ENCODE measurements at regions not wholly inside any gene's neighbourhood (a gene's known extent, or its start where the extent isn't known, plus 50 kb on each side); places are given as distances from the start of the nearest gene placed in this dataset.
"Not testable (repeated sequence)": the region's sequence is repeated elsewhere in the genome, so short reads cannot be mapped to it uniquely, and the experiment has no call there.

GRCh38 chr7:66523409-66523808 is 105.3 kb upstream of the KCTD7 start:
- ATAC-seq, result no peak
- intact Hi-C loops (cut with DNase I), result no loop called here
- DNase-seq (ENCODE audit: missing footprints), result peak; percentile 6

- DNase-seq (ENCODE audit: missing footprints) (no peak), ATAC-seq (no peak)
- intact Hi-C loops (cut with DNase I), result no loop called here
Measured at GRCh38 chr7:66524738-66525137, 103.9 kb upstream of the KCTD7 start.

- intact Hi-C loops (cut with DNase I); ATAC-seq; DNase-seq (ENCODE audit: missing footprints): not testable (repeated sequence)
Measured at GRCh38 chr7:66526782-66527181, 101.9 kb upstream of the KCTD7 start.

- ATAC-seq, result no peak
- intact Hi-C loops (cut with DNase I), result no loop called here
- no peak for DNase-seq (ENCODE audit: missing footprints)
Measured at GRCh38 chr7:66528652-66529051, 100.0 kb upstream of the KCTD7 start.

GRCh38 chr7:66529883-66530610 is 98.6 kb upstream of the KCTD7 start:
- intact Hi-C loops (cut with DNase I), result no loop called here
- DNase-seq (ENCODE audit: missing footprints) (no peak), ATAC-seq (no peak)

- ATAC-seq (no peak), DNase-seq (ENCODE audit: missing footprints) (no peak)
- intact Hi-C loops (cut with DNase I), result no loop called here
Measured at GRCh38 chr7:66535414-66536329, 93.0 kb upstream of the KCTD7 start.

- ATAC-seq (no peak), DNase-seq (ENCODE audit: missing footprints) (no peak)
- intact Hi-C loops (cut with DNase I), result no loop called here
Measured at GRCh38 chr7:66537380-66537779, 91.3 kb upstream of the KCTD7 start.

- ATAC-seq, result no peak
- intact Hi-C loops (cut with DNase I), result no loop called here
Measured at GRCh38 chr7:66537876-66538275, 90.8 kb upstream of the KCTD7 start.

GRCh38 chr7:66539264-66539623 is 89.4 kb upstream of the KCTD7 start:
- intact Hi-C loops (cut with DNase I), result no loop called here
- no peak for DNase-seq (ENCODE audit: missing footprints)
- no peak for ATAC-seq

More at GRCh38 chr7:66537876-66538275, 90.8 kb upstream of the KCTD7 start:
- DNase-seq (ENCODE audit: missing footprints), result no peak

- ATAC-seq, result peak; percentile 50
- intact Hi-C loops (cut with DNase I), result no loop called here
Measured at GRCh38 chr7:66539902-66540375, 88.7 kb upstream of the KCTD7 start.

GRCh38 chr7:66542049-66542448 is 86.6 kb upstream of the KCTD7 start:
- intact Hi-C loops (cut with DNase I), result no loop called here
- DNase-seq (ENCODE audit: missing footprints) (no peak), ATAC-seq (no peak)

More at GRCh38 chr7:66539902-66540375, 88.7 kb upstream of the KCTD7 start:
- DNase-seq (ENCODE audit: missing footprints), result no peak

- ATAC-seq, result no peak
- intact Hi-C loops (cut with DNase I), result no loop called here
- no peak for DNase-seq (ENCODE audit: missing footprints)
Measured at GRCh38 chr7:66542528-66543269, 86.0 kb upstream of the KCTD7 start.

GRCh38 chr7:66549466-66549865 is 79.2 kb upstream of the KCTD7 start:
- no peak for DNase-seq (ENCODE audit: missing footprints)
- intact Hi-C loops (cut with DNase I), result no loop called here
- no peak for ATAC-seq

- intact Hi-C loops (cut with DNase I), result no loop called here
- ATAC-seq (no peak), DNase-seq (ENCODE audit: missing footprints) (no peak)
Measured at GRCh38 chr7:66553001-66553400, 75.7 kb upstream of the KCTD7 start.

GRCh38 chr7:66553675-66554074 is 75.0 kb upstream of the KCTD7 start:
- intact Hi-C loops (cut with DNase I); DNase-seq (ENCODE audit: missing footprints); ATAC-seq: not testable (repeated sequence)

GRCh38 chr7:66554291-66554690 is 74.4 kb upstream of the KCTD7 start:
- DNase-seq (ENCODE audit: missing footprints); ATAC-seq; intact Hi-C loops (cut with DNase I): not testable (repeated sequence)

GRCh38 chr7:66554842-66555430 is 73.7 kb upstream of the KCTD7 start:
- ATAC-seq, result peak; percentile 49
- DNase-seq (ENCODE audit: missing footprints), result not testable (repeated sequence)
- intact Hi-C loops (cut with DNase I), result loop anchor here (5.0 kb wide), 1 partner anchor 72 kb away; the partner anchor contains the start of gene KCTD7

GRCh38 chr7:66556177-66556548 is 72.5 kb upstream of the KCTD7 start:
- ATAC-seq (no peak), DNase-seq (ENCODE audit: missing footprints) (no peak)
- intact Hi-C loops (cut with DNase I), result loop anchor here (5.0 kb wide), 1 partner anchor 71 kb away; the partner anchor contains the start of gene KCTD7
